ENCODE measurements at regions not wholly inside any gene's neighbourhood (a gene's known extent, or its start where the extent isn't known, plus 50 kb on each side); places are given as distances from the start of the nearest gene placed in this dataset.

- no peak for DNase-seq
These were observed 150.3 kb downstream of the ENGASE start for GRCh38 chr17:79224903-79225302.

- DNase-seq: no peak
These were observed 149.9 kb downstream of the ENGASE start for GRCh38 chr17:79224476-79224875.

DNA sequence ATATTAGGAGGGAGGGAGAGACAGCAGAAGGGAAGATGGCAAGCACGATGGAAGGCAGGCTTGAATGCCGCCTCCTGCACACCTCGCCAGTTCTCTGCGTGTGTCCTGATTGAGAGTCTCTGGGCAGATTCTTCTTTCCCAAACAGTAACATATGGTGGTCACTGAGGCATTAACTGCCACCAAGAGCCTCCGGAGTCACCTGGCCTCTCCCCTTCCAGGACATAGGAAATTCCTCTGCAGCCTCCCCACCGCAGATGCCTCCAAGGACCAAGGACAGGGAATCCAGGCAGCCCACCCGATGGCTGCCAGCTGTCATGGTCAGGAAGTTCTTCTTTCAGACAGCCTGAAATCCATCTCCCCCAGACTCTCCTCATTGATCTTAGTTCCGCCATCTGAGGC is 149.3 kb downstream of the ENGASE start:
- DNase-seq: no peak

GRCh38 chr17:79223471-79223870 is 148.8 kb downstream of the ENGASE start:
- no peak for DNase-seq

DNA sequence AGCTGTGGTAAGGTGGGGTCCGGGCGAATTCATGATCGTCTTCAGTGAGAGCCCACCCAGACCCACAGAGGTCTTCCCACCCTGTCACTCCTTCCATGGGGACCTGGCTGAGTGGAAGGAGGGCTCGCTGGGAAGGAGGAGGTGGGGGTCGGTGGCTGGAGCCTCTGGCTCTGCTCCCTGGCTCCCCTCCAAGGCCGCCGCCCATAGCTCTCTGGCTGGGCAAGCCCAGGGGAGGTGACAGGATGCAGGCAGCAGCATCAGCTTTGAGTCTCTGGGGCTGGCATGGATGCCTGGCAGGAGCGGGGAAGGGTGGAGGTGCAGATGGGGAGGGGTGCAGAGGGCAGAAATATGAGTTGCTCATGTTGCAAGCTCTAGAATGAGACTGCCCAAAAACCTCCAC is 147.0 kb downstream of the ENGASE start:
- DNase-seq: no peak

- no peak for DNase-seq
These were observed 146.2 kb downstream of the ENGASE start for GRCh38 chr17:79220713-79221291.

DNA sequence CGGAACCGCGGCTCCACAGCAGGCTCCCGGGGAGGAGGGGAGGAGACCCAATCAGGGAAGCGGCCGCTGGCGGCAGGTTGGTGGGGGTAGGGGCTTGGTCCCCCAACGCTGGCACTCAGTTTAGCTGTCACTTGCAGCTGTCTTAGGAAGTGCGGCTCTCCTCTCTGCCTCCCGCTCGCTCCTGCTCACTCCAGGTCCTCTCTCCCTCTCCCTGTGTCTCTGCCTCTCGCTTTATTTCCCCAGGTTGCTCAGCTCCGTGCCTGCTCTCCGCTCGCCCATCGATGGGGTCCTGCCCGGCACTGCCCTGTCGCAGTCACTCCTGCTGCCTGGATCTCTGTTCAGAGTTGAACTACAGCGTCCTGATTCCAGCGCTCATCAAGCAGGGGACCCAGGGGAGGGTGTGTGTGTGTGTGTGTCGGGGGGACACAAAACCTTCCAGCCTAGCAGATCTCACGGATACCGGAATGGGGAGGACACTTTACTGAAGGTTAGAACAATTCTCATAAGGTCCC is 145.6 kb downstream of the ENGASE start:
- DNase-seq: no peak

DNA sequence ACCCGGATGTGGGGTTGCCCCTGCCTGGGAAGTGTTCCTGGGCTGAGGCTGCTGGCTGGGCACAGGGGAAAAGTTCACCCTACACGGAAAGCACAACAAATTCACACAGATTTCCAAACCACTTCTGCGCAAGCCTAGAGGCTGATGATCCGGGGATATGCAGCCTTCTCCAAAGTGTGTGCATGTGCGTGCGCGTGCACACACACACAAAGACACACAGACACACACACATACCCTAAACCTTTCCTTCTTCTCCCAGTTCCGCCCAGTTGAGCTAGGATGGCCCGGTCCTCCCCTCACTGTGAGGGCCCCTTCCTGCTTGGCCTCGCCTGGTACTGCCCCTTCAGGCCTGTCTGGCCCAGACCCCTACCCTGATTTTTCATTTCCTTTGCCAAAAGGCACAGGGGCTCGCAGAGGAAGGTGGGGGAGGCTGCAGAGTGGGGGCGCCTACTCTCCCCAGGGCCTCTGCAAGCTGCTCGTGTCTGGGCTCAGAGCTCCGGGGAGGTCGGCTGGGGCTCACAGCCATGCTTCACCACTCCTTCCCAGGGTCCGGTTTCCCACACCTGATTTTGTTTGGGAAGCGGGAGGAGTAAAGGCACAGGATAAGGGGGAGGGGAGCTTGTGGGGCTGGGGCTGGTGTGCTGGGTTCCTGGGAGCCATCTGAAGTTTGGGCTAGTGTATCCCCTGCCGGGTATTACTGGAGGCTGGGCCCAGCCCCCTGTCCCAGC is 144.7 kb downstream of the ENGASE start:
- DNase-seq: no peak

- no peak for DNase-seq
These were observed 144.2 kb downstream of the ENGASE start for GRCh38 chr17:79218825-79219200.

- no peak for DNase-seq
These were observed 143.7 kb downstream of the ENGASE start for GRCh38 chr17:79218175-79218824.

DNA sequence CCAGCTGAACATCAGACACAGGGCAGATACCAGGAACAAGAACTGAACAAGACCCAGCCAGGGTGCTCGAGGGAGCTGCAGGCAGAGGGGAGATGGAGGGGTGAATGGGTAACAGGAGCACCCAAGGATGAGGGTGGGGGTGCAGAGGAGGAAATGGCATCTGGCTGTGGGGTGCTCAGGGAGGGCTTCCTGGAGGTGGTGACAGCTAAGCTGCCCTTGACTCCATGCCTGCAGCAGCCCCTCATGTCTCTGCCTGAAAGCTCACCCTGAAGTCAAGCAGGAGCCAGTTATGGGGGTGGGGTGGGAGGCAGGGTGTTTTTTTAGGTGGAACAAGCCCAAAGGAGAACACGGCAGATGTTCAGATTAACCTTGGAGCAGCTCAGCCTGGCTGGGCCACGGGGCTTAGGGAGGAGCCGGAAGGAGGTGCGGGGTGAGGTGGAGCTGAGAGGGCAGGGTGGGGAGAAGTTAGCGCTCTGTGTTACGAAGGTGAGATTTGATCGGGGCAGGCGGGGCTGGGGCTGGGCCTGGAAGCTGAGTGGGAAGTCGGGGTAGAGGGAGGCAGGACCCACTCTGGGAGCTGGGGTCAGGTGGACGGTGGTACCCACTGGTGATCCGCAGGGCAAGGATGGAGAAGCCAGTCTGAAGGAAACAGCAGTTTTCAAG is 143.0 kb downstream of the ENGASE start:
- DNase-seq: no peak

- no peak for DNase-seq
These were observed 142.2 kb downstream of the ENGASE start for GRCh38 chr17:79216826-79217225.

DNA sequence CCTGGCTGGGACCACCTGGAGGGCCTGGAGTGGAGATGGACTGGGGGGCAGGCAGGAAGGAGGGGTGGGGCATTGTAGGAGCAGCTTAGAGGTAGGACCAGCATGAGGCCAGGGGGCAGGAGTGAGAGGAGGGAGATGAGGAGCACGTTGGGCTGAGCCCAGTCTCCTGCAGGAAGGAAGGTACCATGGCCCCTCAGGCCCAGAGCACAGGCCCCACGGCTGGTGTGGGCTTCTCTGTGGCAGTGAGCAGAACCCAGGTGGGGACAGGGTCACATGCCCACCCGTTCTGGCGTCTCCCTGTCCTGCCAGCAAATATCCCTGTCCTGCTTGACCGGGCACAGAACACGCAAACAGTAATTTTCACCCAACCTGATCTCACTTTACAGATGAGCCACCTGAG is 141.8 kb downstream of the ENGASE start:
- no peak for DNase-seq

GRCh38 chr17:79215631-79216030 is 141.0 kb downstream of the ENGASE start:
- no peak for DNase-seq

DNA sequence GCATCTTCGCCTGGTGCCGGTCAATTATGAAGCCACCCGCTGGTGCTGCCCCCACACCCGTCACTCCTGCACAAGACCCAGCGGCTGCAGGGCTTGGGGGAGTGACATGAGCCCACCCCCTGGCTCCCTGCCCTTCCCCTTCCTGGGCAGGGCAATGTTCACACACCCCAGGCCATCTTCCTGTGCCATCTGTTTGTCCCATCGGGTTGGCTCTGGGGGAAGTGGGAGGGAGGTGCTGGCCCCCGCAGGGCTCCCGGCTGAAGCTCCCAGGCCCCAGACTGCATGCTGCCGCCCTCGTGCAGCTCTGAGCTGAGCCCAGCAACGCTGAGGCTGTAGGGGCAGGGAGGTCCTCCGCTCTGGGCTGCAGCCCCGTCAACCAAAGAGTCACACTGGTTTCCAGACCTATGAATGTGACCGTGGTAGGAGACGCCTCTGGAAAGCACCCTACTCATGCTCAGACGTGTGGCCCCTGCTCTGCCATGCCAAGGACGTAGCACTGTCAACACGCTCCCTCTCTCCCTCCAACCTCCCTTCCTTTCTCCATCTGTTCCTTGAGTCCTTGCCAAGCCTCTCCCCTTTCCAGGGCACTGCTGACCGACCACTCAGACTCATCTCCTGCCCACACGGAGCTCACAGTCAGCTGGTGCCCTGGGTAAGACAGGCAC is 140.4 kb downstream of the ENGASE start:
- peak in 1 of 56 donors; percentile 10 for DNase-seq

- no peak for DNase-seq
These were observed 139.8 kb downstream of the ENGASE start for GRCh38 chr17:79214459-79214858.

GRCh38 chr17:79213305-79213704 is 138.7 kb downstream of the ENGASE start:
- DNase-seq: no peak

GRCh38 chr17:79212149-79213087 is 137.8 kb downstream of the ENGASE start:
- no peak for DNase-seq

DNA sequence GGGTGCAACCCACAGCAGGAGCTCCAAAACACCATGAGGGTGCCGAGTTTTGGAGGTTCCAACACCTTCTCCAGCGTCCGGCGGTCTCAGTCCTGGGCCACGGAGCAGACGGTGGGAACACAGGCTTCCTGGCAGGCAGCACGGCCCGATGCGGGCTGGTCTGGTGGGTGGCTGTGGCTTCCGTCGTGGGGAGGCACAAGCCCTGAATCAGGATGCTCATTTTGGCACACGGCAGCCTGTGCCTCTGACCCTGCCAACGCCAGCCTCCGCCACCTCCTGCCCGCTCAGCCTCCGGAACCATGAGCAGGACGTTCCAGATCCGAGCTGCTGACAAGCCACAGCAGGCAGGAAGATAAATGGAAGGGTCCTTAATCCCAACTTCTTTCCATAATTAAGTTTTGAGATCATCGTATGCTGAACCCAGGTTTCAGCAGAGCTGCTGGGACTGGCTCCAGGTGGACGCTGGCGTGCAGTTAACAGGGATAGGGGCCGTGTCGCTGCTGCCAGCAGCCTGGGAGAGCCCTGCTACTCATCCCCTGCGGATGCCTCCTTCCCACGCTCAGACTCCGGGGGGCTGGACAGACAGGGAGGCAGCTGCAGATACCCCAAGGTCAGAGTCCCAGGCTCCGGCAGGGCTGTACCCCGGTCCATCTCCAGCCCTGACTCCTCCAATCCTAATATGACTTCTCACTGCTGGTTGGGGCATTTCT is 136.6 kb downstream of the ENGASE start:
- DNase-seq: no peak

- no peak for DNase-seq
These were observed 136.0 kb downstream of the ENGASE start for GRCh38 chr17:79210638-79211037.
